Left cardiac atrium (tissue), 4 donors: ENCODE measurements at regions not wholly inside any gene's neighbourhood (a gene's known extent, or its start where the extent isn't known, plus 50 kb on each side); places are given as distances from the start of the nearest gene placed in this dataset.
"Not testable (repeated sequence)": the region's sequence is repeated elsewhere in the genome, so short reads cannot be mapped to it uniquely, and the experiment has no call there.

Experiments
- ATAC-seq, 2 donors: fragments of 200-7000 bp; cut with Tn5 transposase; one replicate each; pipeline ENCODE4 v1.9.1; 2020; ENCODE audit warnings: mild to moderate bottlenecking in 2 of 2, moderate library complexity in 2 of 2
- DNase-seq: peaks from one replicate; pipeline ENCODE4 v3.0.0-alpha.2; 2020
- intact Hi-C, 2 donors: fragments of 100-400 bp; cut with DNase I; formaldehyde crosslinking; loops; one replicate each; pipeline versions ENCODE4 v1.14.1 to v1.15.1; 2022 to 2023
- donor health status: DM: no; HTN: yes; CAD: no.
- donor health status: DM: no; HTN: yes; CAD: no; lungs with severe emphysema.
- donor health status: DM: yes; HTN: yes; CAD: no.
- donor health status: Dilated cardiomyopathy.

GRCh38 chr18:30658306-30658705 lies 384.2 kb downstream of the DSC3 start:
- ATAC-seq (no peak), DNase-seq (no peak)
- intact Hi-C loops, result no loop called here

- DNase-seq, result no peak
- ATAC-seq, result no peak
- intact Hi-C loops, result no loop called here
These were observed 390.2 kb downstream of the DSC3 start for GRCh38 chr18:30652387-30652786.

- intact Hi-C loops, result no loop called here
- ATAC-seq (no peak), DNase-seq (no peak)
These were observed 392.0 kb downstream of the DSC3 start for GRCh38 chr18:30650499-30650898.

- DNase-seq (no peak), ATAC-seq (no peak)
- intact Hi-C loops, result no loop called here
These were observed 398.4 kb downstream of the DSC3 start for GRCh38 chr18:30644158-30644557.

GRCh38 chr18:30639361-30639760 lies 403.2 kb downstream of the DSC3 start:
- intact Hi-C loops, result no loop called here
- ATAC-seq (no peak), DNase-seq (no peak)

GRCh38 chr18:30634249-30634648 lies 408.3 kb downstream of the DSC3 start:
- intact Hi-C loops, result no loop called here
- no peak for ATAC-seq
- no peak for DNase-seq

- no peak for DNase-seq
These were observed 410.4 kb downstream of the DSC3 start for GRCh38 chr18:30632071-30632698.

GRCh38 chr18:30625961-30626360 lies 416.6 kb downstream of the DSC3 start:
- DNase-seq (no peak), ATAC-seq (no peak)

More at GRCh38 chr18:30632071-30632698, 410.4 kb downstream of the DSC3 start:
- intact Hi-C loops, result no loop called here
- no peak for ATAC-seq

GRCh38 chr18:30623401-30624065 lies 419.0 kb downstream of the DSC3 start:
- DNase-seq (no peak), ATAC-seq (no peak)
- intact Hi-C loops, result no loop called here

More at GRCh38 chr18:30625961-30626360, 416.6 kb downstream of the DSC3 start:
- intact Hi-C loops, result no loop called here

- ATAC-seq, result no peak
- intact Hi-C loops, result no loop called here
- no peak for DNase-seq
These were observed 419.9 kb downstream of the DSC3 start for GRCh38 chr18:30622635-30623034.

- ATAC-seq (no peak), DNase-seq (no peak)
- intact Hi-C loops, result no loop called here
These were observed 420.4 kb downstream of the DSC3 start for GRCh38 chr18:30622104-30622503.

GRCh38 chr18:30618567-30618966 lies 424.0 kb downstream of the DSC3 start:
- ATAC-seq (no peak), DNase-seq (no peak)
- intact Hi-C loops, result no loop called here

GRCh38 chr18:30616414-30616813 lies 426.1 kb downstream of the DSC3 start:
- DNase-seq, result no peak
- no peak for ATAC-seq
- intact Hi-C loops, result no loop called here

- no peak for ATAC-seq
- intact Hi-C loops, result no loop called here
- no peak for DNase-seq
These were observed 429.1 kb downstream of the DSC3 start for GRCh38 chr18:30613467-30613801.

- ATAC-seq (no peak), DNase-seq (no peak)
- intact Hi-C loops, result no loop called here
These were observed 441.0 kb downstream of the DSC3 start for GRCh38 chr18:30601541-30601940.

- no peak for ATAC-seq
- intact Hi-C loops, result no loop called here
- DNase-seq, result no peak
These were observed 445.3 kb downstream of the DSC3 start for GRCh38 chr18:30597202-30597601.

GRCh38 chr18:30596635-30597034 lies 445.9 kb downstream of the DSC3 start:
- ATAC-seq (no peak), DNase-seq (no peak)
- intact Hi-C loops, result no loop called here

- ATAC-seq (no peak), DNase-seq (no peak)
- intact Hi-C loops, result no loop called here
These were observed 446.6 kb downstream of the DSC3 start for GRCh38 chr18:30595942-30596341.

GRCh38 chr18:30594911-30595310 lies 447.6 kb downstream of the DSC3 start:
- ATAC-seq, intact Hi-C loops, DNase-seq: not testable (repeated sequence)

- DNase-seq, result no peak
- no peak for ATAC-seq
- intact Hi-C loops, result no loop called here
These were observed 451.1 kb downstream of the DSC3 start for GRCh38 chr18:30591462-30591861.

GRCh38 chr18:30588673-30589164 lies 453.8 kb downstream of the DSC3 start:
- DNase-seq (no peak), ATAC-seq (no peak)
- intact Hi-C loops, result no loop called here
